Cardiac muscle cell (in vitro differentiated cells and primary cell): ENCODE measurements at regions not wholly inside any gene's neighbourhood (a gene's known extent, or its start where the extent isn't known, plus 50 kb on each side); places are given as distances from the start of the nearest gene placed in this dataset.

Experiments used
- DNase-seq, 2 donors: peaks; one replicate each; pipeline versions ENCODE4 v3.0.0 to v3.0.0-alpha.2; 2010 to 2017; ENCODE audit warnings: low read depth in 1 of 2, low spot score in 1 of 2
- H3K27ac ChIP-seq: fragments of 200-600 bp; sonication (generic); 2 replicates; pipeline ENCODE4 v1.5.1; 2016
- H3K27me3 ChIP-seq: fragments of 200-600 bp; sonication (generic); 2 replicates; pipeline ENCODE4 v1.6.0; 2016; ENCODE audit warnings: control low read depth
- H3K36me3 ChIP-seq: fragments of 200-600 bp; sonication (generic); 2 replicates; pipeline ENCODE4 v1.5.1; 2016; ENCODE audit warnings: control low read depth
- H3K4me1 ChIP-seq: fragments of 200-600 bp; sonication (generic); 2 replicates; pipeline ENCODE4 v1.8.1; 2017; ENCODE audit warnings: low read depth, mild to moderate bottlenecking, mixed run types
- H3K4me3 ChIP-seq: fragments of 200-600 bp; sonication (generic); 2 replicates; pipeline ENCODE4 v1.5.1; 2016; ENCODE audit warnings: mild to moderate bottlenecking
- H3K9me3 ChIP-seq: fragments of 200-600 bp; sonication (generic); 2 replicates; pipeline ENCODE4 v1.5.1; 2017; ENCODE audit warnings: low read depth, mild to moderate bottlenecking, control low read depth
- CTCF ChIP-seq: IDR thresholded peaks from 2 replicates; pipeline ENCODE4 v1.5.1; 2012; ENCODE audit warnings: low read depth, mild to moderate bottlenecking, low read length

GRCh38 chr3:25074149-25074548, 353.9 kb upstream of the RARB start:
- Histone ChIP-seq H3K27ac (peak overlapping the region; percentile 37), H3K36me3 (no peaks in the 10 kb centered on the region), H3K27me3 (no peaks in the 10 kb centered on the region), H3K9me3 (no peaks in the 10 kb centered on the region), H3K4me1 (peaks cover 8% of the 10 kb centered on the region), H3K4me3 (no peak overlapping the region)
- TF ChIP-seq CTCF: no peak
- DNase-seq: no peak

- no peaks in the 10 kb centered on the region for H3K27me3 ChIP-seq
- no peak for TF ChIP-seq CTCF
- DNase-seq: no peak
- no peaks in the 10 kb centered on the region for H3K4me1 ChIP-seq
- no peaks in the 10 kb centered on the region for H3K36me3 ChIP-seq
- no peak overlapping the region for H3K4me3 ChIP-seq
- no peak overlapping the region for H3K27ac ChIP-seq
- H3K9me3 ChIP-seq: no peaks in the 10 kb centered on the region
Observed at GRCh38 chr3:25080461-25080860, 347.6 kb upstream of the RARB start.

- Histone ChIP-seq H3K27ac (no peak overlapping the region), H3K27me3 (no peaks in the 10 kb centered on the region), H3K36me3 (no peaks in the 10 kb centered on the region), H3K9me3 (no peaks in the 10 kb centered on the region), H3K4me1 (peaks cover 14% of the 10 kb centered on the region), H3K4me3 (no peak overlapping the region)
- DNase-seq: no peak
- no peak for TF ChIP-seq CTCF
Observed at GRCh38 chr3:25084016-25084415, 344.0 kb upstream of the RARB start.

GRCh38 chr3:25086721-25087120, 341.3 kb upstream of the RARB start:
- Histone ChIP-seq H3K9me3 (no peaks in the 10 kb centered on the region), H3K27ac (peak overlapping the region; percentile 76), H3K36me3 (no peaks in the 10 kb centered on the region), H3K4me1 (peaks cover 23% of the 10 kb centered on the region), H3K4me3 (no peak overlapping the region), H3K27me3 (no peaks in the 10 kb centered on the region)
- no peak for TF ChIP-seq CTCF
- DNase-seq: no peak

- Histone ChIP-seq H3K27ac (no peak overlapping the region), H3K4me3 (no peak overlapping the region), H3K27me3 (no peaks in the 10 kb centered on the region), H3K4me1 (peaks cover 27% of the 10 kb centered on the region), H3K36me3 (no peaks in the 10 kb centered on the region), H3K9me3 (no peaks in the 10 kb centered on the region)
- no peak for DNase-seq
- no peak for TF ChIP-seq CTCF
Observed at GRCh38 chr3:25088284-25088683, 339.8 kb upstream of the RARB start.

GRCh38 chr3:25090698-25091453, 337.2 kb upstream of the RARB start:
- no peak overlapping the region for H3K4me3 ChIP-seq
- H3K27me3 ChIP-seq: no peaks in the 10 kb centered on the region
- no peaks in the 10 kb centered on the region for H3K9me3 ChIP-seq
- H3K36me3 ChIP-seq: no peaks in the 10 kb centered on the region
- H3K27ac ChIP-seq: no peak overlapping the region
- TF ChIP-seq CTCF: no peak
- peaks cover 27% of the 10 kb centered on the region for H3K4me1 ChIP-seq
- no peak for DNase-seq
